Left hindlimb (tissue), 1 donor: ENCODE measurements at regions not wholly inside any gene's neighbourhood (a gene's known extent, or its start where the extent isn't known, plus 50 kb on each side); places are given as distances from the start of the nearest gene placed in this dataset.
"Not testable (repeated sequence)": the region's sequence is repeated elsewhere in the genome, so short reads cannot be mapped to it uniquely, and the experiment has no call there.

ENCODE experiments used
- DNase-seq: peaks from one replicate; pipeline ENCODE4 v3.0.0-alpha.2; 2018

GRCh38 chr20:25774203-25774602 is 77.5 kb upstream of the ZNF337 start:
- DNase-seq = not testable (repeated sequence)

- DNase-seq = not testable (repeated sequence)
Measured at GRCh38 chr20:25772437-25772836, 75.8 kb upstream of the ZNF337 start.

- DNase-seq = not testable (repeated sequence)
Measured at GRCh38 chr20:25771818-25772217, 75.2 kb upstream of the ZNF337 start.

- no peak for DNase-seq
Measured at GRCh38 chr20:25761596-25761995, 64.9 kb upstream of the ZNF337 start.

- not testable (repeated sequence) for DNase-seq
Measured at GRCh38 chr20:25761046-25761445, 64.4 kb upstream of the ZNF337 start.

- DNase-seq = peak; percentile 71
Measured at GRCh38 chr20:25750765-25751696, 54.4 kb upstream of the ZNF337 start.

- no peak for DNase-seq
Measured at GRCh38 chr20:25750220-25750764, 53.6 kb upstream of the ZNF337 start.

- DNase-seq = no peak
Measured at GRCh38 chr20:25749649-25750048, 53.0 kb upstream of the ZNF337 start.
